Activated CD4-positive, alpha-beta T cell treated with anti-CD3 and anti-CD28 coated beads for 36 hours (primary cell): ENCODE measurements at regions not wholly inside any gene's neighbourhood (a gene's known extent, or its start where the extent isn't known, plus 50 kb on each side); places are given as distances from the start of the nearest gene placed in this dataset.

Experiments
- ATAC-seq: fragments of 200-7000 bp; cut with Tn5 transposase; one replicate; pipeline ENCODE4 v1.10.0; 2021; ENCODE audit warnings: mild to moderate bottlenecking, moderate library complexity
- CTCF ChIA-PET: fragments of 350-600 bp; sonication (Branson Sonifier 250); formaldehyde crosslinking; loops from one replicate; lab custom pipeline; 2021; ENCODE audit warnings: antibody characterized with exemption; lab: Charles Lee
- POLR2A ChIA-PET: fragments of 350-600 bp; sonication (Branson Sonifier 250); formaldehyde crosslinking; loops from one replicate; lab custom pipeline; 2021; ENCODE audit warnings: antibody characterized with exemption, inconsistent platforms; lab: Charles Lee
- DNase-seq: peaks from one replicate; pipeline ENCODE4 v3.0.0-alpha.2; 2020
- H3K27ac Mint-ChIP-seq: one replicate; pipeline ENCODE4 v1.8.0; 2021; ENCODE audit warnings: mixed read lengths
- H3K27me3 Mint-ChIP-seq: one replicate; pipeline ENCODE4 v1.8.0; 2021; ENCODE audit warnings: mixed read lengths
- H3K36me3 Mint-ChIP-seq: one replicate; pipeline ENCODE4 v1.8.0; 2021; ENCODE audit warnings: low read depth, mixed read lengths
- H3K4me1 Mint-ChIP-seq: one replicate; pipeline ENCODE4 v1.8.0; 2021; ENCODE audit warnings: mixed read lengths
- H3K4me3 Mint-ChIP-seq: one replicate; pipeline ENCODE4 v1.8.0; 2021; ENCODE audit warnings: mild to moderate bottlenecking, moderate library complexity, mixed read lengths
- H3K9me3 Mint-ChIP-seq: one replicate; pipeline ENCODE4 v1.8.0; 2021; ENCODE audit warnings: low read depth, mixed read lengths
- intact Hi-C, 2 experiments: fragments of 100-400 bp; cut with DNase I in 1 of 2; cut with micrococcal nuclease in 1 of 2; formaldehyde crosslinking; loops; one replicate each; pipeline versions ENCODE4 v1.14.2 to v1.15.1; 2022 to 2024; cut with DNase I, micrococcal nuclease

GRCh38 chr12:92563819-92564218 lies 139.0 kb upstream of the PLEKHG7 start:
- ChIA-PET CTCF (interaction anchor here (0.6 to 1.9 kb wide), 9 partner anchors 8 to 419 kb away, joined by 3 to 6 read pairs (median 4); no protein-coding TSS in a partner anchor), POLR2A (no interaction called here)
- no peak for ATAC-seq
- H3K27me3 Mint-ChIP-seq = no peaks in the 10 kb centered on the region
- peaks cover 58% of the 10 kb centered on the region for H3K4me1 Mint-ChIP-seq
- intact Hi-C loops = no loop called here
- no peak overlapping the region for H3K27ac Mint-ChIP-seq
- no peak overlapping the region for H3K4me3 Mint-ChIP-seq
- H3K36me3 Mint-ChIP-seq = peaks cover 33% of the 10 kb centered on the region
- peaks cover 22% of the 10 kb centered on the region for H3K9me3 Mint-ChIP-seq
- no peak for DNase-seq

DNA sequence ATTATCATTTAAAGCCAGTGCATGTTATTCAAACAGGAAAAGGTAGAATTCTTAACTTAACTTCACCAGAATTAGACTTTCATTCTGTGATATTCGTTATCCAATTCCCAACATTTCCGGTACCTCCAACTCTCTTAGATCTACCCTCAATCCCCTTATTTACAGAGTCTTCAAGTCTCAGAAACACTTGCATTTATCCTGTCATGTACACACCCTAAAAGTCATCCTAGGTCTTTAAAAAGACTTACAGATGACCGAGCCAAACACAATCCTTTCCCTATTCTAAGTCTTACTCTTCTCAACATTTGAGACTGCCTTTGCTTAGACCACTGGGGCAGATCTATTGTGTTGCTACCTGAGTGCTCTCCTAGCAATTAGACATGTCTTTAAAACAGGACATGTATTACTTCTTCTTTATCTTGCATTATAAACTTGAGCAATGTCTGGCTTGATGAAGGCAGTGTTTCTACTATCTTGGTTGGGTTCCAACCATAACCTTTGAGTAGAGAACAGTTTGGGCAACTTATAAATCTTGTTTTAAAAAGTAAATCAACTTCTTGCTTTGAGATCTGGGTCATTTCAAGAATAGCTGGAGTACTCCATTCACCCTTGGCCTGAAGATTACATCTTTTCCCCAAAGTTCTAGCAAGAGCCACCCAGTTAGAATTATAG lies 140.6 kb upstream of the PLEKHG7 start:
- POLR2A ChIA-PET = no interaction called here
- H3K9me3 Mint-ChIP-seq = peaks cover 20% of the 10 kb centered on the region
- H3K27me3 Mint-ChIP-seq = no peaks in the 10 kb centered on the region
- no peak overlapping the region for H3K4me3 Mint-ChIP-seq
- peak overlapping the region; percentile 6 for H3K27ac Mint-ChIP-seq
- H3K4me1 Mint-ChIP-seq = peaks cover 64% of the 10 kb centered on the region
- DNase-seq = no peak
- CTCF ChIA-PET = interaction anchor here (0.6 to 1.9 kb wide), 6 partner anchors 13 to 1169 kb away, joined by 3 to 6 read pairs (median 4); no protein-coding TSS in a partner anchor
- intact Hi-C loops = no loop called here
- ATAC-seq = no peak
- H3K36me3 Mint-ChIP-seq = peaks cover 29% of the 10 kb centered on the region

DNA sequence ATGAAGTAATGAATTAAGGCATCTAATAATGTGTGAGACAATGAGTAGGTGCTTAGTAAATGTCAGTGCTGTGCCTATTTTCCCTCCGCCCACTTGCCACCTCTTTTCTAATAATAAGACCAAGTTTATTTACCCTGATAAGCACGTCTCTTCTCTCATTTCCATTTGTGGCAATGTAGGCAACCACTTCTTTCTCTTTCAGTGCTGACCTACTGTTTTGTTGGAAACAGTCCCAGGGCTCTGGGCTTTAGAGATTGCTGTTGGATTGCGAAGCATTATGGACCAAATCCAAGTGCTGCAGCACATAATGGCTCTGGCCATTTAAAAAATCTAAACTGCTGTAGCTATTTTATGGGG lies 141.3 kb upstream of the PLEKHG7 start:
- Mint-ChIP-seq H3K27me3 (no peaks in the 10 kb centered on the region), H3K9me3 (peaks cover 21% of the 10 kb centered on the region), H3K4me1 (peaks cover 64% of the 10 kb centered on the region), H3K4me3 (no peak overlapping the region), H3K27ac (peak overlapping the region; percentile 55), H3K36me3 (peaks cover 25% of the 10 kb centered on the region)
- ATAC-seq (no peak), DNase-seq (no peak)
- CTCF ChIA-PET = interaction anchor here (1.7 kb wide), 1 partner anchor 60 kb away, joined by 3 read pairs; no protein-coding TSS in a partner anchor
- POLR2A ChIA-PET = no interaction called here
- intact Hi-C loops = no loop called here

GRCh38 chr12:92560713-92561542 lies 141.9 kb upstream of the PLEKHG7 start:
- Mint-ChIP-seq H3K36me3 (peaks cover 23% of the 10 kb centered on the region), H3K27me3 (no peaks in the 10 kb centered on the region), H3K4me3 (no peak overlapping the region), H3K4me1 (peaks cover 67% of the 10 kb centered on the region), H3K9me3 (peaks cover 18% of the 10 kb centered on the region), H3K27ac (peak overlapping the region; percentile 55)
- intact Hi-C loops = no loop called here
- ChIA-PET POLR2A (no interaction called here), CTCF (interaction anchor here (0.7 to 1.7 kb wide), 2 partner anchors 20 to 60 kb away, joined by 3 to 4 read pairs; no protein-coding TSS in a partner anchor)
- DNase-seq = no peak
- ATAC-seq = peak; percentile 17

GRCh38 chr12:92558806-92559205 lies 144.0 kb upstream of the PLEKHG7 start:
- Mint-ChIP-seq H3K4me1 (peaks cover 59% of the 10 kb centered on the region), H3K27me3 (no peaks in the 10 kb centered on the region), H3K9me3 (peaks cover 12% of the 10 kb centered on the region), H3K27ac (peak overlapping the region; percentile 51), H3K36me3 (peaks cover 17% of the 10 kb centered on the region), H3K4me3 (peak overlapping the region; percentile 50)
- ChIA-PET POLR2A (no interaction called here), CTCF (interaction anchor here (1.5 kb wide), 1 partner anchor 16 kb away, joined by 4 read pairs; no protein-coding TSS in a partner anchor)
- intact Hi-C loops = loop anchor here in 1 of 2 experiments (5.0 kb wide), 2 partner anchors 157 to 412 kb away; partner anchors contain the start of gene BTG1
- ATAC-seq (peak; percentile 43), DNase-seq (no peak)

GRCh38 chr12:92558215-92558773 lies 144.5 kb upstream of the PLEKHG7 start:
- ATAC-seq (no peak), DNase-seq (no peak)
- intact Hi-C loops = loop anchor here in 1 of 2 experiments (5.0 kb wide), 2 partner anchors 156 to 411 kb away; partner anchors contain the start of gene BTG1
- ChIA-PET POLR2A (no interaction called here), CTCF (interaction anchor here (1.5 to 2.3 kb wide), 3 partner anchors 12 to 56 kb away, joined by 4 to 12 read pairs (median 4); no protein-coding TSS in a partner anchor)
- H3K9me3 Mint-ChIP-seq = peaks cover 12% of the 10 kb centered on the region
- H3K36me3 Mint-ChIP-seq = peaks cover 17% of the 10 kb centered on the region
- H3K4me1 Mint-ChIP-seq = peaks cover 56% of the 10 kb centered on the region
- no peaks in the 10 kb centered on the region for H3K27me3 Mint-ChIP-seq
- peak overlapping the region; percentile 50 for H3K4me3 Mint-ChIP-seq
- H3K27ac Mint-ChIP-seq = peak overlapping the region; percentile 51

GRCh38 chr12:92557422-92557724 lies 145.4 kb upstream of the PLEKHG7 start:
- Mint-ChIP-seq H3K4me3 (peak overlapping the region; percentile 54), H3K36me3 (peaks cover 17% of the 10 kb centered on the region), H3K27me3 (no peaks in the 10 kb centered on the region), H3K27ac (no peak overlapping the region), H3K4me1 (peaks cover 50% of the 10 kb centered on the region), H3K9me3 (peaks cover 12% of the 10 kb centered on the region)
- intact Hi-C loops = loop anchor here in 1 of 2 experiments (2.0 to 5.0 kb wide), 3 partner anchors 19 to 410 kb away; partner anchors contain the start of gene BTG1
- ChIA-PET CTCF (interaction anchor here (0.7 to 2.3 kb wide), 6 partner anchors 9 to 957 kb away, joined by 3 to 12 read pairs (median 4); no protein-coding TSS in a partner anchor), POLR2A (interaction anchor here (0.6 to 2.0 kb wide), 2 partner anchors 55 to 652 kb away, joined by 3 to 9 read pairs; no protein-coding TSS in a partner anchor)
- ATAC-seq (no peak), DNase-seq (no peak)

- Mint-ChIP-seq H3K4me1 (peaks cover 45% of the 10 kb centered on the region), H3K36me3 (peaks cover 17% of the 10 kb centered on the region), H3K4me3 (peak overlapping the region; percentile 54), H3K27me3 (no peaks in the 10 kb centered on the region), H3K9me3 (peaks cover 9% of the 10 kb centered on the region), H3K27ac (no peak overlapping the region)
- peak; percentile 34 for ATAC-seq
- POLR2A ChIA-PET = interaction anchor here (0.6 to 2.0 kb wide), 3 partner anchors 55 to 652 kb away, joined by 3 to 9 read pairs (median 4); partner anchors contain the start of gene BTG1
- CTCF ChIA-PET = interaction anchor here (0.7 to 2.3 kb wide), 8 partner anchors 10 to 956 kb away, joined by 3 to 12 read pairs (median 4); no protein-coding TSS in a partner anchor
- DNase-seq = no peak
- intact Hi-C loops = loop anchor here in 1 of 2 experiments (2.0 to 5.0 kb wide), 3 partner anchors 18 to 410 kb away; partner anchors contain the start of gene BTG1
Observed at GRCh38 chr12:92556637-92557421, 146.0 kb upstream of the PLEKHG7 start.

DNA sequence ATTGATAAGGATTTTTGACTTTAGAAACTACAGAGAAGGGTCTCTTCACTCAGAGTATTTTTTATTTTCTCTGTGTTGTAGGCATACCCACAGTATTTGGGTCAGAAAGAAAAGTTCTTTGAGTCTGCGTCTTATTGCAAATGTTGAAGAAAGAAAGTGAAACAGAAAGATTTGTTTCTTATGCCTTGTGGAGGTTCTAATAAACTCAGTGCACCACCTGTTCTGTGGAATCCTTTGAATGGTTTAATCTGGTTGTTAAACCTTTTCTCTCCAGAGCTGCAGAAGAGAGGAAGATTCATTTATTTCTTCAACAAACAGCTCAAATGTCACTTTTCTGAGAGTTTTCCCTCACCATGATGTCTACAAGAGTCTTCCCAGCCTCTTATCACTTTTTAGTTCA lies 146.6 kb upstream of the PLEKHG7 start:
- Mint-ChIP-seq H3K4me3 (peak overlapping the region; percentile 54), H3K9me3 (peaks cover 9% of the 10 kb centered on the region), H3K4me1 (peaks cover 38% of the 10 kb centered on the region), H3K36me3 (peaks cover 15% of the 10 kb centered on the region), H3K27ac (no peak overlapping the region), H3K27me3 (no peaks in the 10 kb centered on the region)
- DNase-seq (no peak), ATAC-seq (no peak)
- intact Hi-C loops = loop anchor here in 1 of 2 experiments (2.0 to 5.0 kb wide), 3 partner anchors 17 to 409 kb away; partner anchors contain the start of gene BTG1
- ChIA-PET POLR2A (interaction anchor here (1.2 to 2.0 kb wide), 2 partner anchors 54 to 410 kb away, joined by 4 to 9 read pairs; partner anchors contain the start of gene BTG1), CTCF (interaction anchor here (1.0 to 2.3 kb wide), 4 partner anchors 11 to 53 kb away, joined by 3 to 12 read pairs (median 8); no protein-coding TSS in a partner anchor)
